Fibroblast of villous mesenchyme (primary cell): ENCODE measurements at regions not wholly inside any gene's neighbourhood (a gene's known extent, or its start where the extent isn't known, plus 50 kb on each side); places are given as distances from the start of the nearest gene placed in this dataset.

Experiments
- DNase-seq: peaks from one replicate; pipeline ENCODE4 v3.0.0-alpha.2; 2010; ENCODE audit warnings: low read depth
- H3K4me3 ChIP-seq: 2 replicates; pipeline ENCODE4 v1.5.1; 2011; ENCODE audit warnings: low read depth, mild to moderate bottlenecking, low read length
- CTCF ChIP-seq: IDR thresholded peaks from 2 replicates; pipeline ENCODE4 v1.5.1; 2012; ENCODE audit warnings: low read depth, mild to moderate bottlenecking, low read length; ENCODE audit not compliant: insufficient read depth

- DNase-seq: no peak
- H3K4me3 ChIP-seq: no peak overlapping the region
- no peak for TF ChIP-seq CTCF
These were observed 89.9 kb upstream of the CPEB2 start for GRCh38 chr4:14912426-14912825.

- no peak overlapping the region for H3K4me3 ChIP-seq
- no peak for DNase-seq
- TF ChIP-seq CTCF: no peak
These were observed 87.3 kb upstream of the CPEB2 start for GRCh38 chr4:14915018-14915417.

GRCh38 chr4:14916554-14917297 is 85.6 kb upstream of the CPEB2 start:
- DNase-seq: peak; percentile 11
- TF ChIP-seq CTCF: no peak
- H3K4me3 ChIP-seq: no peak overlapping the region

- no peak for DNase-seq
- no peak overlapping the region for H3K4me3 ChIP-seq
- TF ChIP-seq CTCF: no peak
These were observed 85.0 kb upstream of the CPEB2 start for GRCh38 chr4:14917298-14917633.

GRCh38 chr4:14918336-14918735 is 83.9 kb upstream of the CPEB2 start:
- DNase-seq: no peak
- no peak for TF ChIP-seq CTCF
- no peak overlapping the region for H3K4me3 ChIP-seq

GRCh38 chr4:14919785-14920184 is 82.5 kb upstream of the CPEB2 start:
- H3K4me3 ChIP-seq: no peak overlapping the region
- DNase-seq: no peak
- TF ChIP-seq CTCF: no peak

- no peak for TF ChIP-seq CTCF
- H3K4me3 ChIP-seq: no peak overlapping the region
- no peak for DNase-seq
These were observed 82.0 kb upstream of the CPEB2 start for GRCh38 chr4:14920237-14920636.
